ENCODE measurements at regions not wholly inside any gene's neighbourhood (a gene's known extent, or its start where the extent isn't known, plus 50 kb on each side); places are given as distances from the start of the nearest gene placed in this dataset.

- no peak for TF ChIP-seq SMC3 (conservative IDR thresholded peaks at IDR 0.05; ENCODE audit: poor library complexity)
- no peak for TF ChIP-seq CTCF (IDR thresholded peaks at IDR 0.05; ENCODE audit: poor library complexity, severe bottlenecking)
- peak; percentile 29 for TF ChIP-seq REST (IDR thresholded peaks at IDR 0.05; ENCODE audit: borderline replicate concordance)
- no peak for TF ChIP-seq EP300 (conservative IDR thresholded peaks at IDR 0.05; ENCODE audit: poor library complexity, severe bottlenecking)
- no peak for TF ChIP-seq POLR2AphosphoS5 (IDR thresholded peaks at IDR 0.05)
- TF ChIP-seq TAF1 (IDR thresholded peaks at IDR 0.05; ENCODE audit: low read depth), result no peak
- no peak for TF ChIP-seq EZH2 (IDR thresholded peaks at IDR 0.05; ENCODE audit: borderline replicate concordance, insufficient read depth, low read length, poor library complexity, severe bottlenecking)
- no peak for TF ChIP-seq RAD21 (conservative IDR thresholded peaks at IDR 0.05)
Measured at GRCh38 chr1:50268049-50268448, 155.2 kb downstream of the DMRTA2 start.
